Activated CD4-positive, CD25-positive, alpha-beta regulatory T cell (primary cell): ENCODE measurements at regions not wholly inside any gene's neighbourhood (a gene's known extent, or its start where the extent isn't known, plus 50 kb on each side); places are given as distances from the start of the nearest gene placed in this dataset.
"Not testable (repeated sequence)": the region's sequence is repeated elsewhere in the genome, so short reads cannot be mapped to it uniquely, and the experiment has no call there.

Source experiments
- DNase-seq, 4 experiments: peaks; one replicate each; lab custom pipeline; 2025; lab: John Stamatoyannopoulos, UW

- not testable (repeated sequence) for DNase-seq
These were observed 102.8 kb upstream of the KCNMA1 start for GRCh38 chr10:77740396-77740795.

GRCh38 chr10:77738496-77739158 is 101.0 kb upstream of the KCNMA1 start:
- DNase-seq = no peak

GRCh38 chr10:77737608-77738007 is 100.0 kb upstream of the KCNMA1 start:
- no peak for DNase-seq

GRCh38 chr10:77735136-77735535 is 97.5 kb upstream of the KCNMA1 start:
- not testable (repeated sequence) for DNase-seq

- no peak for DNase-seq
These were observed 94.8 kb upstream of the KCNMA1 start for GRCh38 chr10:77732213-77733003.

DNA sequence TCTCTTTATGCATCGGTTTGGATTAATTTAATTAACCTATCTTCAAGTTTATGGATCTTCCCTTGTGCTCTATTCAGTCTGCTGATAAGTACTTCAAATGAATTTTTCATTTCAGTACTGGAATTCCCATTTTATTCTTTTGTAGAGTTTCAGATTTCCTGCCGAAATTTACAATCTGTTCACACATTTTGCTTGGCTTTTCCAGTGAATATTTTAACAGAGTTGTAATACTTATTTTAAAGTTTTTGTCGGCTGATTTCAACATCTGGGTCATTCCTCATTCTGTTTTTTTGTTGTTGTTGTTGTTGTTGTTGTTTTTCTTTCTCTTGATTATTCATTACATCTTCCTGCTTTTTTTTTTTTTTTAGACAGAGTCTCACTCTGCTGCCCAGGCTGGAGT is 89.9 kb upstream of the KCNMA1 start:
- no peak for DNase-seq

GRCh38 chr10:77726732-77727131 is 89.1 kb upstream of the KCNMA1 start:
- DNase-seq = no peak

DNA sequence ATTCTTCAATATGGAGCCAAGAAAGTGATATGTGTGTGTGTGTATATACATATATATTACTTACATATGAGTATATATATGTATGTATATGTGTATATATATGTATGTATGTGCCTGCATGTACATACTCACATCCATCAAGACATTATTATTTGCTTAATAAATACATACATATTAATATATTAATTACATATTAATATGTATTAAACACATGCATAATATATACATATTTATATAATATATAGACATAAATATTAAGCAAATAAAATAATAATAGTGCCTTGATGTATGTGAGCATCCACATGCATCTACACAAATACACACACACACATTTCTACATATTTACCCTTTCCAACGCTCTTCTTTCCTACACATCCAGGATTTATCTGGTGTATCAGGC is 88.7 kb upstream of the KCNMA1 start:
- no peak for DNase-seq

DNA sequence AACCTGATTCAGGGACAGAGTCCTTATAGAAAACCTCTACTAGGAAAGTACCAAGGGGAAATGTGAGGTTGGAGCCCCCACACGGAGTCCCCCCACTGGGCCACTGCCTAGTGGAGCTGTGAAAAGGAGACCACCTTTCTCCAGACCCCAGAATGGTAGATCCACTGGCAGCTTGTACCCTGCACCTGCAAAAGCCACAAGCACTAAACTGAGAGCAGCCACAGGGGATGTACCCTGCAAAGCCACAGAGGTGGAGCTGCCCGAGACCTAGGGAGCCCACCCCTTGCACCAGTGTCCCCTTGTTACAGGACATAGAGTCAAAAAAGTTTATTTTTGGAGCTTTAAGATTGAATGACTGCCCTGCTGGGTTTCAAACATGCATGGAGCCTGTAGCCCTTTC is 87.2 kb upstream of the KCNMA1 start:
- DNase-seq = no peak

GRCh38 chr10:77723376-77723775 is 85.8 kb upstream of the KCNMA1 start:
- DNase-seq = no peak

GRCh38 chr10:77722956-77723355 is 85.3 kb upstream of the KCNMA1 start:
- not testable (repeated sequence) for DNase-seq

- no peak for DNase-seq
These were observed 84.2 kb upstream of the KCNMA1 start for GRCh38 chr10:77721815-77722214.

DNA sequence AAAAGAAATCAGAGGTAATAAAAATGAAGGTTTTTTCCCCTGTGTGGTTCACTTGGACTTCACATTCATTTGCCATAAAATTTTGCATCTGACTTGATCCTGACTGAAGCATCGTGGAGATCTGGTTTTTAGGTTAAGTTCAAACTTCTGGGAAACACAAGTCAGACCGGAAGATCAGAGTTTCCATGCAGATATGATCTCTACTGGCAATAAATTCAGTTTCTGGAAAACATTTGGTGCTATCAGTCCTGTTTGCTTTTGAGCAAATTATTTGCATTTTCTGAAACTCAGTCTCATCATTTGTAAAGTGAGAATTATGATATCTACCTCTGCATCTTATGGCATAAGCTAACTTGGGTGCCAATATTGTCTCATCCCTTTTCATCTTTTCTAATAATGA is 81.3 kb upstream of the KCNMA1 start:
- DNase-seq = no peak

GRCh38 chr10:77718312-77718711 is 80.7 kb upstream of the KCNMA1 start:
- DNase-seq = not testable (repeated sequence)

GRCh38 chr10:77717336-77717735 is 79.7 kb upstream of the KCNMA1 start:
- no peak for DNase-seq

GRCh38 chr10:77716458-77717317 is 79.1 kb upstream of the KCNMA1 start:
- no peak for DNase-seq

DNA sequence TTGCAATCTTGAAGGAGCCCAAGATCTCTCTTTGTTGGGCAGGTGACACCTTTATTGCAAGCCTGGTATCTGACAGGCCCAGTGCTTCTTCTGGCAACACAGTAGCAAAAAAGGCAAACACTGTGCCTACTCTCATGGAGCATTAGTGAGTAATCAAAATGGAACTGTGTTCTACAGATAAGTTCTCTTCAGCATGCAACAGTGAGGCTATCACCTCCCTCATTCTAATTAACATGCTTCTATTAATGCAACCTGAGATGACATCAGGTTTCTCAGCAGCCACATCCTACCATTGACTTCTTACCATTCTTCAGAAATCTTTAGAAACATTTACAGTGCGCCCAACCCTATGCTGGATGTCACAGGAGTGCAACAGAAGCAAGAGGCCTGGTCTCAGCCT is 77.9 kb upstream of the KCNMA1 start:
- DNase-seq = no peak

- DNase-seq = no peak
These were observed 77.5 kb upstream of the KCNMA1 start for GRCh38 chr10:77715088-77715487.

DNA sequence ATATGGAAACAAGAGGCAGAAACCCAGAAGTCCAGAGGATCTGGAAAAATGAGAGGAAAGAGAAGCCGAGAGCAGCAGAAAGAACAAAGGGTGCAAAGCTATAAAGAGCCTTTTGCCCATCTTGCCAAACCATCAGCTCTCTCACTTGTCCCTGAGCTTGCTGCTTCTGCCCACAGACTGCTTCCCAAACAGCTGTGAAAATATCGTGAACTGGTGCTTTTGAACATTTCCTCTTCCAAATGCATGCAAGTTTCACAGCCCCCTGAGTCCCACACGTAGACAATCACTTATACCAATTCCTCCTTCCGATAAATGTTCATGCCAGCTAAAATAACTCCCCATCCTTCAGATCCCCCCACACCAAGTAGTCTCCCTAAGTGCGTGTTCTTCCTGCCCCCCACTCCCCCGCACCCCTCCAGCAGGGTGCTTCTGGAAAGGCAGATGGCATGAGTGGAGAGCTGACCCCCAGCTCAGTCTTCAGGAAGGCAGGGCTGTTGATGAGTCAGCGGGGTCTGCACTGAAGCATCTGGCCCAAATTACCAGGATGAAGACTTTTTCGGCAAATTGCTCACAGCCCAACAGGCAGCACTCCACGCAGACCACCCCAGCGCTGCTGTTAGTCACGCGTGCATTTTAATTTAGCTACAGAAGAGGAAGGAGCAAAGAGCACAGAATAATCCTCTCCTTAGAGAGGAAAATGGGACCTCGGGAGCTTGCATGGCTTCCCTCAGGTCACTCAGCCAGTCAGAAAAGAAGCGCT is 76.1 kb upstream of the KCNMA1 start:
- no peak for DNase-seq

GRCh38 chr10:77712207-77712606 is 74.6 kb upstream of the KCNMA1 start:
- DNase-seq = no peak

- DNase-seq = no peak
These were observed 74.1 kb upstream of the KCNMA1 start for GRCh38 chr10:77711683-77712049.
